ENCODE measurements at regions not wholly inside any gene's neighbourhood (a gene's known extent, or its start where the extent isn't known, plus 50 kb on each side); places are given as distances from the start of the nearest gene placed in this dataset.

- TF ChIP-seq CTCF (IDR thresholded peaks at IDR 0.05; ENCODE audit: insufficient read depth, low read depth, low read length) (no peak), EZH2 (IDR thresholded peaks at IDR 0.05; ENCODE audit: insufficient read depth, low read length) (no peak)
- Mint-ChIP-seq H3K9me3 (ENCODE audit: unreplicated experiment) (no peaks in the 10 kb centered on the region), H3K36me3 (ENCODE audit: low read depth, unreplicated experiment) (no peaks in the 10 kb centered on the region), H3K4me1 (ENCODE audit: low read depth, unreplicated experiment) (peaks cover 3% of the 10 kb centered on the region), H3K4me3 (ENCODE audit: unreplicated experiment) (no peak overlapping the region), H3K27me3 (ENCODE audit: low read depth, unreplicated experiment) (no peaks in the 10 kb centered on the region), H3K27ac (ENCODE audit: unreplicated experiment) (no peak overlapping the region)
- Histone ChIP-seq H3K4me1 (ENCODE audit: insufficient read depth, low read length) (no peaks in the 10 kb centered on the region), H3K79me2 (ENCODE audit: insufficient read depth, low read length) (no peaks in the 10 kb centered on the region), H2AFZ (ENCODE audit: low read depth, low read length) (no peak overlapping the region), H4K20me1 (ENCODE audit: insufficient read depth, low read length) (no peaks in the 10 kb centered on the region), H3K36me3 (ENCODE audit: insufficient read depth, low read length) (no peaks in the 10 kb centered on the region), H3K9me3 (ENCODE audit: insufficient read depth, low read depth, low read length) (no peaks in the 10 kb centered on the region), H3K27me3 (ENCODE audit: insufficient read depth, low read length) (no peaks in the 10 kb centered on the region), H3K27ac (ENCODE audit: low read depth, low read length) (no peak overlapping the region), H3K4me2 (ENCODE audit: low read length) (no peak overlapping the region), H3K9ac (ENCODE audit: low read length) (no peak overlapping the region), H3K4me3 (ENCODE audit: insufficient read depth, low read depth, low read length) (no peak overlapping the region)
- no peak for DNase-seq (ENCODE audit: low read depth)
- no peak for FAIRE-seq
Observed at GRCh38 chr15:46681901-46682300, 1035.4 kb upstream of the SEMA6D start.

- no peaks in the 10 kb centered on the region for H3K27me3 ChIP-seq (ENCODE audit: insufficient read depth, low read length)
Observed at GRCh38 chr15:46682969-46683791, 1034.1 kb upstream of the SEMA6D start.

More at GRCh38 chr15:46682969-46683791, 1034.1 kb upstream of the SEMA6D start:
- H4K20me1 ChIP-seq (ENCODE audit: insufficient read depth, low read length) = no peaks in the 10 kb centered on the region
- no peaks in the 10 kb centered on the region for H3K27me3 Mint-ChIP-seq (ENCODE audit: low read depth, unreplicated experiment)
- H3K9me3 ChIP-seq (ENCODE audit: insufficient read depth, low read depth, low read length) = no peaks in the 10 kb centered on the region
- H3K27ac ChIP-seq (ENCODE audit: low read depth, low read length) = no peak overlapping the region
- no peaks in the 10 kb centered on the region for H3K4me1 Mint-ChIP-seq (ENCODE audit: low read depth, unreplicated experiment)
- no peak overlapping the region for H3K4me3 Mint-ChIP-seq (ENCODE audit: unreplicated experiment)
- DNase-seq (ENCODE audit: low read depth) (no peak), FAIRE-seq (no peak)
- H3K4me3 ChIP-seq (ENCODE audit: insufficient read depth, low read depth, low read length) = no peak overlapping the region
- H2AFZ ChIP-seq (ENCODE audit: low read depth, low read length) = no peak overlapping the region
- no peaks in the 10 kb centered on the region for H3K9me3 Mint-ChIP-seq (ENCODE audit: unreplicated experiment)
- no peaks in the 10 kb centered on the region for H3K36me3 ChIP-seq (ENCODE audit: insufficient read depth, low read length)
- no peak overlapping the region for H3K4me2 ChIP-seq (ENCODE audit: low read length)
- H3K36me3 Mint-ChIP-seq (ENCODE audit: low read depth, unreplicated experiment) = no peaks in the 10 kb centered on the region
- TF ChIP-seq EZH2 (IDR thresholded peaks at IDR 0.05; ENCODE audit: insufficient read depth, low read length) (no peak), CTCF (IDR thresholded peaks at IDR 0.05; ENCODE audit: insufficient read depth, low read depth, low read length) (no peak)
- no peak overlapping the region for H3K9ac ChIP-seq (ENCODE audit: low read length)
- H3K4me1 ChIP-seq (ENCODE audit: insufficient read depth, low read length) = no peaks in the 10 kb centered on the region
- no peaks in the 10 kb centered on the region for H3K79me2 ChIP-seq (ENCODE audit: insufficient read depth, low read length)
- no peak overlapping the region for H3K27ac Mint-ChIP-seq (ENCODE audit: unreplicated experiment)

Data from astrocyte (in vitro differentiated cells and primary cell).